A673 (cell line): ENCODE measurements at regions not wholly inside any gene's neighbourhood (a gene's known extent, or its start where the extent isn't known, plus 50 kb on each side); places are given as distances from the start of the nearest gene placed in this dataset.

ENCODE experiments used
- CTCF ChIP-seq: fragments of 300-800, 200-600 bp; sonication (generic); conservative IDR thresholded peaks from 2 replicates; pipeline ENCODE4 v1.5.1; 2017; ENCODE audit warnings: low read depth, mild to moderate bottlenecking, antibody characterized with exemption, low read length, moderate library complexity, mixed read lengths
- EZH2 ChIP-seq: fragments of 200-600 bp; sonication (generic); IDR thresholded peaks from 2 replicates; pipeline ENCODE4 v1.6.1; 2017; ENCODE audit warnings: borderline replicate concordance, low read depth, mild to moderate bottlenecking, mixed read lengths, antibody characterized with exemption, low read length; ENCODE audit not compliant: poor library complexity, severe bottlenecking

GRCh38 chr1:47549532-47549931 lies 111.7 kb downstream of the FOXD2 start:
- TF ChIP-seq EZH2 (no peak), CTCF (0 out of 2 replicates have a peak, but pooled peaks have one; percentile 12)
